HEK293 (cell line): ENCODE measurements at regions not wholly inside any gene's neighbourhood (a gene's known extent, or its start where the extent isn't known, plus 50 kb on each side); places are given as distances from the start of the nearest gene placed in this dataset.

Source experiments
- CTCF ChIA-PET: fragments of 350-600 bp; formaldehyde crosslinking; extraction: SDS; loops from one replicate; lab custom pipeline; 2021; ENCODE audit warnings: antibody characterized with exemption; lab: Yijun Ruan, JAX
- POLR2A ChIA-PET: fragments of 300-600 bp; formaldehyde crosslinking; extraction: SDS; loops from one replicate; lab custom pipeline; 2020; ENCODE audit warnings: antibody characterized with exemption, inconsistent platforms; lab: Yijun Ruan, JAX
- H3K27ac ChIP-seq: fragments of 200-500 bp; sonication (Bioruptor generic); 2 replicates; pipeline ENCODE4 v1.5.1; 2014; ENCODE audit warnings: low read depth, low read length, control low read depth, inconsistent platforms; ENCODE audit errors: extremely low read depth
- H3K36me3 ChIP-seq, 2 experiments: fragments of 200-500 bp in 1 of 2; sonication (Bioruptor generic) in 1 of 2; 1 replicate in 1 of 2; 2 replicates in 1 of 2; pipeline ENCODE4 v1.5.1; 2014 to 2017; ENCODE audit warnings: inconsistent platforms in 2 of 2, low read length in 2 of 2; ENCODE audit not compliant: control insufficient read depth in 2 of 2, insufficient read depth in 1 of 2
- H3K4me1 ChIP-seq: fragments of 200-500 bp; sonication (Bioruptor generic); 2 replicates; pipeline ENCODE4 v1.5.1; 2014; ENCODE audit warnings: mild to moderate bottlenecking, low read length, inconsistent platforms; ENCODE audit not compliant: control insufficient read depth, insufficient read depth
- H3K4me3 ChIP-seq: 2 replicates; pipeline ENCODE4 v1.5.1; 2011; ENCODE audit warnings: low read depth, mild to moderate bottlenecking, control low read depth, low read length, moderate library complexity
- H3K9me3 ChIP-seq: fragments of 200-500 bp; sonication (Bioruptor generic); 2 replicates; pipeline ENCODE4 v1.5.1; 2014; ENCODE audit warnings: low read depth, low read length, inconsistent platforms; ENCODE audit not compliant: control insufficient read depth, insufficient read depth
- GLI4 ChIP-seq: fragments of 450-650 bp; formaldehyde crosslinking; IDR thresholded peaks from 2 replicates; pipeline ENCODE4 v1.5.1; 2016; ENCODE audit warnings: missing biosample characterization, missing genetic modification characterization
- GLIS2 ChIP-seq: fragments of 450-650 bp; formaldehyde crosslinking; IDR thresholded peaks from 2 replicates; pipeline ENCODE4 v1.5.1; 2016; ENCODE audit warnings: missing biosample characterization, missing genetic modification characterization
- MEIS1 ChIP-seq: sonication (generic); formaldehyde crosslinking; IDR thresholded peaks from 2 replicates; pipeline ENCODE4 v1.8.1; 2022; ENCODE audit warnings: missing genetic modification reagents, mild to moderate bottlenecking, borderline replicate concordance
- REST ChIP-seq: fragments of 450-650 bp; formaldehyde crosslinking; IDR thresholded peaks from 2 replicates; pipeline ENCODE4 v1.5.1; 2016; ENCODE audit warnings: missing biosample characterization, missing genetic modification characterization
- SCRT1 ChIP-seq: fragments of 450-650 bp; formaldehyde crosslinking; IDR thresholded peaks from 2 replicates; pipeline ENCODE4 v1.5.1; 2016; ENCODE audit warnings: missing biosample characterization, missing genetic modification characterization, borderline replicate concordance
- SP7 ChIP-seq: fragments of 450-650 bp; formaldehyde crosslinking; IDR thresholded peaks from 2 replicates; pipeline ENCODE4 v1.5.1; 2016; ENCODE audit warnings: missing biosample characterization, missing genetic modification characterization
- YY2 ChIP-seq: fragments of 450-650 bp; formaldehyde crosslinking; IDR thresholded peaks from 2 replicates; pipeline ENCODE4 v1.5.1; 2016; ENCODE audit warnings: missing biosample characterization, missing genetic modification characterization
- ZBTB6 ChIP-seq: fragments of 450-650 bp; formaldehyde crosslinking; IDR thresholded peaks from 2 replicates; pipeline ENCODE4 v1.5.1; 2017; ENCODE audit warnings: missing biosample characterization, missing genetic modification characterization
- ZBTB7A ChIP-seq: fragments of 450-650 bp; formaldehyde crosslinking; IDR thresholded peaks from 2 replicates; pipeline ENCODE4 v1.5.1; 2016; ENCODE audit warnings: low read depth, missing biosample characterization, missing genetic modification characterization
- ZFP69B ChIP-seq: fragments of 450-650 bp; formaldehyde crosslinking; IDR thresholded peaks from 2 replicates; pipeline ENCODE4 v1.5.1; 2016; ENCODE audit warnings: missing biosample characterization, missing genetic modification characterization
- ZIC2 ChIP-seq: fragments of 450-650 bp; formaldehyde crosslinking; IDR thresholded peaks from 2 replicates; pipeline ENCODE4 v1.5.1; 2016; ENCODE audit warnings: missing biosample characterization, missing genetic modification characterization
- ZNF140 ChIP-seq: fragments of 450-650 bp; formaldehyde crosslinking; IDR thresholded peaks from 2 replicates; pipeline ENCODE4 v1.5.1; 2016; ENCODE audit warnings: missing biosample characterization, missing genetic modification characterization
- ZNF16 ChIP-seq: fragments of 450-650 bp; formaldehyde crosslinking; IDR thresholded peaks from 2 replicates; pipeline ENCODE4 v1.5.1; 2016; ENCODE audit warnings: low read depth, missing biosample characterization, missing genetic modification characterization
- ZNF169 ChIP-seq: fragments of 450-650 bp; formaldehyde crosslinking; IDR thresholded peaks from 2 replicates; pipeline ENCODE4 v1.5.1; 2016; ENCODE audit warnings: missing biosample characterization, missing genetic modification characterization
- ZNF239 ChIP-seq: fragments of 450-650 bp; formaldehyde crosslinking; IDR thresholded peaks from 2 replicates; pipeline ENCODE4 v1.5.1; 2016; ENCODE audit warnings: missing biosample characterization, missing genetic modification characterization
- ZNF311 ChIP-seq: fragments of 450-650 bp; formaldehyde crosslinking; IDR thresholded peaks from 2 replicates; pipeline ENCODE4 v1.5.1; 2017; ENCODE audit warnings: missing biosample characterization, missing genetic modification characterization, borderline replicate concordance
- ZNF324 ChIP-seq: fragments of 450-650 bp; formaldehyde crosslinking; IDR thresholded peaks from 2 replicates; pipeline ENCODE4 v1.5.1; 2016; ENCODE audit warnings: missing biosample characterization, missing genetic modification characterization
- ZNF335 ChIP-seq: fragments of 450-650 bp; formaldehyde crosslinking; conservative IDR thresholded peaks from 2 replicates; pipeline ENCODE4 v1.5.1; 2016; ENCODE audit warnings: missing biosample characterization, missing genetic modification characterization
- ZNF514 ChIP-seq: fragments of 450-650 bp; formaldehyde crosslinking; IDR thresholded peaks from 2 replicates; pipeline ENCODE4 v1.5.1; 2016; ENCODE audit warnings: missing biosample characterization, missing genetic modification characterization
- ZNF555 ChIP-seq: fragments of 450-650 bp; formaldehyde crosslinking; conservative IDR thresholded peaks from 2 replicates; pipeline ENCODE4 v1.5.1; 2017; ENCODE audit warnings: missing biosample characterization, mild to moderate bottlenecking, missing genetic modification characterization, inconsistent platforms
- ZNF580 ChIP-seq: fragments of 450-650 bp; formaldehyde crosslinking; IDR thresholded peaks from 2 replicates; pipeline ENCODE4 v1.5.1; 2016; ENCODE audit warnings: missing biosample characterization, missing genetic modification characterization
- ZNF610 ChIP-seq: fragments of 450-650 bp; formaldehyde crosslinking; IDR thresholded peaks from 2 replicates; pipeline ENCODE4 v1.5.1; 2016; ENCODE audit warnings: missing biosample characterization, missing genetic modification characterization, borderline replicate concordance
- ZNF629 ChIP-seq: fragments of 450-650 bp; formaldehyde crosslinking; IDR thresholded peaks from 2 replicates; pipeline ENCODE4 v1.5.1; 2017; ENCODE audit warnings: missing biosample characterization, missing genetic modification characterization
- ZNF654 ChIP-seq: fragments of 450-650 bp; formaldehyde crosslinking; IDR thresholded peaks from 2 replicates; pipeline ENCODE4 v1.5.1; 2016; ENCODE audit warnings: low read depth, missing biosample characterization, missing genetic modification characterization
- ZNF768 ChIP-seq: fragments of 450-650 bp; formaldehyde crosslinking; IDR thresholded peaks from 2 replicates; pipeline ENCODE4 v1.5.1; 2018; ENCODE audit warnings: missing biosample characterization, mild to moderate bottlenecking, missing genetic modification characterization
- ZNF791 ChIP-seq: fragments of 450-650 bp; formaldehyde crosslinking; IDR thresholded peaks from 2 replicates; pipeline ENCODE4 v1.5.1; 2016; ENCODE audit warnings: missing biosample characterization, missing genetic modification characterization
- ZSCAN18 ChIP-seq: fragments of 450-650 bp; formaldehyde crosslinking; IDR thresholded peaks from 2 replicates; pipeline ENCODE4 v1.5.1; 2016; ENCODE audit warnings: missing biosample characterization, missing genetic modification characterization
- ZSCAN4 ChIP-seq: fragments of 450-650 bp; formaldehyde crosslinking; IDR thresholded peaks from 2 replicates; pipeline ENCODE4 v1.5.1; 2017; ENCODE audit warnings: missing biosample characterization, missing genetic modification characterization

GRCh38 chr3:124535306-124535705 lies 194.9 kb upstream of the UMPS start:
- Histone ChIP-seq H3K4me3 (no peak overlapping the region), H3K4me1 (no peaks in the 10 kb centered on the region), H3K36me3 (no peaks in the 10 kb centered on the region), H3K9me3 (no peaks in the 10 kb centered on the region), H3K27ac (no peak overlapping the region)
- CTCF ChIA-PET: interaction anchor here (1.4 to 1.5 kb wide), 2 partner anchors 24 to 25 kb away, joined by 4 read pairs; no protein-coding TSS in a partner anchor
- POLR2A ChIA-PET: no interaction called here
- TF ChIP-seq YY2 (no peak), MEIS1 (CRISPR knock-in tag) (no peak), ZNF140 (tag by site-specific recombination) (no peak), ZNF580 (tag by site-specific recombination) (no peak), ZNF311 (tag by site-specific recombination) (no peak), ZNF555 (no peak), ZNF791 (tag by site-specific recombination) (no peak), ZSCAN18 (tag by site-specific recombination) (no peak), ZNF169 (no peak), ZFP69B (tag by site-specific recombination) (no peak), ZNF654 (tag by site-specific recombination) (no peak), ZNF16 (no peak), ZBTB7A (no peak), GLI4 (no peak), SP7 (tag by site-specific recombination) (no peak), ZNF514 (no peak), SCRT1 (tag by site-specific recombination) (no peak), ZSCAN4 (tag by site-specific recombination) (no peak), ZNF610 (tag by site-specific recombination) (no peak)

GRCh38 chr3:124540550-124541211 lies 189.6 kb upstream of the UMPS start:
- no peak overlapping the region for H3K27ac ChIP-seq
- H3K9me3 ChIP-seq: no peaks in the 10 kb centered on the region
- H3K4me3 ChIP-seq: no peak overlapping the region
- ChIA-PET POLR2A (no interaction called here), CTCF (interaction anchor here (1.1 to 2.0 kb wide), 4 partner anchors 8 to 20 kb away, joined by 3 to 7 read pairs (median 4); no protein-coding TSS in a partner anchor)
- no peaks in the 10 kb centered on the region for H3K4me1 ChIP-seq
- no peaks in the 10 kb centered on the region for H3K36me3 ChIP-seq
- no peak for TF ChIP-seq ZNF629 (tag by site-specific recombination)
- TF ChIP-seq ZNF335 (tag by site-specific recombination): no peak
- no peak for TF ChIP-seq GLIS2 (tag by site-specific recombination)
- no peak for TF ChIP-seq ZNF768 (tag by site-specific recombination)
- TF ChIP-seq ZNF324 (tag by site-specific recombination): no peak
- TF ChIP-seq ZNF239: no peak
- no peak for TF ChIP-seq REST
- TF ChIP-seq ZIC2 (tag by site-specific recombination): no peak
- no peak for TF ChIP-seq ZBTB6 (tag by site-specific recombination)
- TF ChIP-seq ZSCAN18 (tag by site-specific recombination): no peak
